H4 (cell line): ENCODE measurements at regions not wholly inside any gene's neighbourhood (a gene's known extent, or its start where the extent isn't known, plus 50 kb on each side); places are given as distances from the start of the nearest gene placed in this dataset.

Experiments used
- DNase-seq: peaks from one replicate; pipeline ENCODE4 v3.0.0-alpha.2; 2015; ENCODE audit warnings: low spot score

- DNase-seq, result no peak
Observed at GRCh38 chr3:104612218-104612617, 754.5 kb upstream of the ALCAM start.

GRCh38 chr3:104614564-104614963, 752.1 kb upstream of the ALCAM start:
- DNase-seq, result no peak

GRCh38 chr3:104628185-104628789, 738.4 kb upstream of the ALCAM start:
- peak; percentile 62 for DNase-seq

GRCh38 chr3:104629038-104629437, 737.7 kb upstream of the ALCAM start:
- peak; percentile 14 for DNase-seq

- DNase-seq, result no peak
Observed at GRCh38 chr3:104631254-104631653, 735.5 kb upstream of the ALCAM start.

DNA sequence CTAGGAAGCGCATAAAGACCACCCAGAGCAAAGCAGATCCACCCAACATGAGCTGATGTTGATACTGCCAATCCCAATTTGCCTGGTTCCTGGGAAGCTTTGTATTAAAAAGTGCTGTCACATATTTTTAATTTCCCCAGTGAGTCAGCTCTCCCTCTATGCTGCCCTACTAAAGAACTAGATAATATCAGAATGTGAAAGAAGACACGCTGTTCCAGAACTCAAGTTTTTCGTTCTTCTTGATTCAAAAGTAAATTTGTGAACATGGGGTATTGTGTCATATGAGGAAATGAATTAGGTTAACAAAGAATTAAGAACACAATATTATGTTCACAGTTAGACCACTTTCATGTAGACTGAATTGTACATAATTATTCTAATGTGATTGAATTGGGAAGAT, 734.2 kb upstream of the ALCAM start:
- DNase-seq, result no peak

DNA sequence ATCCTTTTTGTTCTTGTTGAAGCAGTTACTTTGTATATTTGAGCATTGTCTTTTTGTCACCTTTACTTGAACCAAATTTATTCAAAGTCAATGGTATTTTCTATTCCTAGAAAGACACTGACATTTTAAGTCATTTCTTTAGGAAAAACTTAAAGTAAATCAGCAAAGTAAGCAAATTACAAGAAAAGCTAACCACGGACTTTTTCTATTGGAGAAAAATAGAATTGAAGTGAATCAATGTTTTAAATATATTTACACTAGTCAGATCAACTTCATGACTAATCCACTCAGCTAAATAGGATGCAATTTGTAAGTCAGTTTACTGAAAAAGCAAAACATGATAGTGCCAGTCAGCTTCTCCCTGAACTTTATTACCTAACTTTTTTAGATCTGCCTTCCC, 733.8 kb upstream of the ALCAM start:
- DNase-seq, result no peak

DNA sequence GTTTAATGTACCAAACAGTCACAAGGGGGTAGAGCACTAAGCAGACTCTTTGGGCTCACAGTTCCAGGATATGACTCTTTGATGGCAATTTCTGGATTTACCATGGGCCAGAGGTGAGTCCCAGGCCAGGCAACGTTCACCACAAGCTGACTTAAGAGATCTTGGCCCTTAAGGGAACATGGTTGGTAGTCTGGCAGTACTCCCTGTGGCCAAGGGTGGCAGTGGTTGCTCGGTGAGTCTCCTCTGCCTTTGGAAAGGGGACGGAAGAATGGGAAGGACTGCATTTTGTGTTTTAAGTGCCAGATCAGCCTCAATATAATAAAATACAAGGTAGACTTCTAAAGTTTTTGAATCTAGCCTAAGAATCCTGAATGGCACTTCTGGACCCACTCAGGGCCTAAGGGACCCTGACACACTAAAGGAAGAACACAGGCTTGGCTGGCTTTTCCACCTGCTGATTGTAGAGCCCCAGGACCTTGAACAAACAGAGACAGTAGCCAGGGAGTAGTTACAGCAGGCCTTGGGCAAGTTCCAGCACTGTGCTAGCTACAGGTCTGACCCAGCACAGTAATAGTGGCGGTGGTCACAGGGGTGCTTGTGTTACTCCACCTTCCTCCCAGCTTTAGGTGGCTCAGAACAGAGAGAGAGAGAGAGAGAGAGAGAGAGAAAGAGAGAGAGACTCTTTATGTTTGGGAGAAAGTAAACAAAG, 730.7 kb upstream of the ALCAM start:
- peak; percentile 16 for DNase-seq

GRCh38 chr3:104642827-104643226, 723.9 kb upstream of the ALCAM start:
- DNase-seq, result no peak

DNA sequence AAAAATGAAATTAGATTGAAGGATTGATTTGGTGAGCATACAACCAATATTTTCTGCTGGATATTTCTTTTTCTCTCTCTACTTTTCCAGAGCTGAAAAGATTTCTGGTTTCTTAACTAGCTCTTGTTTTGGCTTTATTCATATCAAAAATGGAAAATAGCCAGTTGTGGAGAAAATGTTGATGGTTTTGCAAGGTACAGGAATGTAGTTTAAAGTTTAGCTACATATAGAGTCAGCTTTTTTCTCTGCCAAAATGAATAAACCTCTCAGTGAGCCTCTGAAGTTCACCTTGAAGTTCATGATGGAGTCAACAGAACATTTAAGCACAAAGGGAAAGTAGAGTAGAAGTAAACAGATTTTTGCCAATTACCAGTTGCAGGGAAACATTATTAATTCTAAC, 720.5 kb upstream of the ALCAM start:
- DNase-seq, result no peak

DNA sequence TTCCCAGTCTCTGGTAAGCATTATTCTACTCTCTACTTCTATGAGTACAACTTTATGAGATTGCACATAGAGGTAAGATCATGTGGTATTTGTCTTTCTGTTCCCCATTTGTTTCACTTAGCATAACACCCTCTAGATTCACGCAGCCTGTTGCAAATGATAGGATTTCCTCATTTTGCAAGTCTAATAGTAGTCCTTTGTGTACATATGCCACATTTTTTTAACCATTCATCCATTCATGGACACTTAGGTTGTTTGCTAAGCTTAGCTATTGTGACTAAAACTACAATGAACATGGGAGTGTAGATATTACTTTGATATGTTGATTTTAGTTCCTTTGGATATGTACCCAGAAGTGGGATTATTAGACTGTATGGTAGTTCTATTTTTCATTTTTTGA, 717.9 kb upstream of the ALCAM start:
- DNase-seq, result no peak

DNA sequence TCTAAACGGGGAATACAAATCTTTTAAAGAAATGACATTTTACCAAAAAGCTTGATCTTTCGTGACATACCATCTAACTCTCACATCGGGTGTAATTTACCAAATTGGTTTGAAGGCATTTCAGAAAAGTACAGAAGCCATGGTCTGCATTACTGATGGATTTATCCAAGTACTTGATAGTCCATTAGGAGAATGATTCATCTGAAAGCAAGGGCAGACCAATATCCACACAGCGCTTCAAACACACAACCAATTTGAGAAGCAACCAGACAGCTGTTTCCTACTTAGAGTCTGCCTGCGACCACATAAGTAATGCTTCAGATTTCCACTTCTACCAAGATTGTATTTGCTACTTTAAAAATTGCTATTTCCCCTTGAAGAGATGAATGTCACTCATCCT, 697.6 kb upstream of the ALCAM start:
- no peak for DNase-seq

DNA sequence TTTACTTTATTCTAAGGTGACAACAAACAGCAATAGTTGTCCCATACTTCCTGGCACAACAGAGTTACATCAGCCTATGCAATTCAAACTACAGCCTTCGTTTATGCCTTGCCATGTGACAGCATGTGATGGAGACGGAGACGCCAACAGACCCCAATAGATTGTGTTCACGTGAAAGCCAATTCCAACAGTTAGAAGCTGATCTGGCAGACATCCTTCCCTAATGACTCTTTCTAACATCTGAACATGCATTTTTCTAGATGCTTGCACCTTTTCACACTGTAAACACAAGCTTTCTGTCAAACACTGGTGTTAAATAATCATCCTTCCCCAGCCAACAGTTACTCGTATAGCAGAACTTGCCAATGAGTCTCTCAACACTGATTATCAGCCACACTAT, 694.4 kb upstream of the ALCAM start:
- DNase-seq, result no peak

GRCh38 chr3:104673981-104674380, 692.7 kb upstream of the ALCAM start:
- DNase-seq, result no peak

DNA sequence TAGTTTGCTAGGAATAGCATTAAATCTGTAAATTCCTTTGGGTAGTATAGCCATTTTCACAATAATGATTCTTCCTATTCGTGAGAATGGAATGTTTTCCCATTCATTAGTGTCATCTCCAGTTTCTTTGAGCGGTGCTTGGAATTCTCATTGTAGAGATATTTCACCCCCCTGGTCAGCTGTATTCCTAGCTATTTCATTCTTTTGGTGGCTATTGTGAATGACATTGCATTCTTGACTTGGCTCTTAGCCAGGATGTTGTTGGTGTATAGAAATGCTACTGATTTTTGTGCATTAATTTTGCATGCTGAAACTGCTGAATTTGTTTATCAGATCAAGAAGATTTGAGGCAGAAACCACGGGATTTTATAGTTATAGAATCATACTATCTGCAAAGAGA, 690.5 kb upstream of the ALCAM start:
- DNase-seq, result no peak

DNA sequence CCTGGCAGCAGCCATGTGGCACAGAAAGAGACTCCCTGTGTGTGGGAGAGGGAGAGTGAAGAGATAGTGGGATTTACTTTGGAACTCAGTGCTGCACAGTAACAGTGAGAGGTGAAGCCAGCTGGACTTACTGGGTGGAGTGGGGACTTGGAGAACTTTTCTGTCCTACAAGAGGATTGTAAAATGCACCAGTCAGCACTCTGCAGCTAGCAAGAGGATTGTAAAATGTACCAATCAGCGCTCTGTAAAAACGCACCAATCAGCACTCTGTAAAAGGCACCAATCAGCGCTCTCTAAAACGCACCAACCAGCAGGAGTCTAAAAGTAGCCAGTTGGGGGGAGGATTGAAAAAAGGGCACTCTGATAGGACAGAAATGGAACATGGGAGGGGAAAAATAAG, 688.8 kb upstream of the ALCAM start:
- no peak for DNase-seq

DNA sequence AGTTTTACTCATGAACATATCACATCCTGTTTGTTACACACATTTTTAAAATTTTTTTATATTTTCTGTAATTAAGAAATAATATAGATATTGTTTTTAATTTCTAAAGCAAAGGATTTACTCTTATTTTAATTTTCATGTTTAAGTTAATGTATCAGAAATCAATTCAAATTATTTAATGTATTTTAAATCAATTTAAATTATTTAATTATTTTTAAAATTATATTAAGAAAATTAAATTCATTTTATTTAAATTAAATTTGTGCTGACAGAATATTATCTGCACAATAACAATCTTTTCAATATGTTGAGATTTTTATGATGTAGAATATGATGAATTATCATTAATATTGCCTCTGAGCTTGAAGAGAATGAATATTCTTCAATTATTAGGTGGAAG, 681.2 kb upstream of the ALCAM start:
- no peak for DNase-seq

DNA sequence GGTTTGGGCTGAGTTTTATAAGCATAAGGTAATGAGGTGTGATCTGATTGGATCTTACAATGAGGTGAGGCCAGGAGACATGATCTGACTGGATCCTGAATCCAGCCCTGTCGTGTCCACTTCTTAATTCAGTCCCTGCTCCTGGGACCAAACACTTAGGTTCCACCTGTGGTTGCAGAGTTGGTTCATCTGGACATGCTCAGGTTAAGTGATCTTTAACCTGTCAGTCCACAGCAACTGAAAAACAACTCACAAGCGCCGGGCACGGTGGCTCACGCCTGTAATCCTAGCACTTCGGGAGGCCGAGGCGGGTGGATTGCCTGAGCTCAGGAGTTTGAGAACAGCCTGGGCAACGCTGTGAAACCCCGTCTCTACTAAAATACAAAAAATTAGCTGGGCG, 679.3 kb upstream of the ALCAM start:
- no peak for DNase-seq

GRCh38 chr3:104696470-104696869, 670.2 kb upstream of the ALCAM start:
- DNase-seq, result no peak

DNA sequence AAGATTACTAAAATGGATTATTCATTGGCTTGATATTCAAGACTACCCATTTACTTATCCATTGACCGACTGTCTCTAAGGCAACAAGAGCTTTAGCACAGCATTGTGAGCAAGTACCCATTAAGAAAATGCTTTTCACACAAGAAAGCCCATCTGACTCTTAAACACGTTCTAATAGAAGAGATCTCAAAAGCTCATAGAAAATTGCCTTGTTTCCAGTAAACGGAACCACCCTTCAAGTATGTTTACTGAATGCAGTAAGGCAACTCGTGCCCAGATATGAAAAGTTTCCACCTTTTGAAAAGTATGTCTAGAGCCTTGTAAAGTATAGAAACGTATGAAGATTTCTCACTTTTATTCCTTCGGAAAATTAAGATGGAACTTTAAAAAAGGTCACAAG, 655.3 kb upstream of the ALCAM start:
- no peak for DNase-seq

GRCh38 chr3:104715972-104716371, 650.7 kb upstream of the ALCAM start:
- no peak for DNase-seq

GRCh38 chr3:104717828-104718196, 648.9 kb upstream of the ALCAM start:
- DNase-seq, result no peak

GRCh38 chr3:104723000-104723399, 643.7 kb upstream of the ALCAM start:
- DNase-seq, result no peak

DNA sequence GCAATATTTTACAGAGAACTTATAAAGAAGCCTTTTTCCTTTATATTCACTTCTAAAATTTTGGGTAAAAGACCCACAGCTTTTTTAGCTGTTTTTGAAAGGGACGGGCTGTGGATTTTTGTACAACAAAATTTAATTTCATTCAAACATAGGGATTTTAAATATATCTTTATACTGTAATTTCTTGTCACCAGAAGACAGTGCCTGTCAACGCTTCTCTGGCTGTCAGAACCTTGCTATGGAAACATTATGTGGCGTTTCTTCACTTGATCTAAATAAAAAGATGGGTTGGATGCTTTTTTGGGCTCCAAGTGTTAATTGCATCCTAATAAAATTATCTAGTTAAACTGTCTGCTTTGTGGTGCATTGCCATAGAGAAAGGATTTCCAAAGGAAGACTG, 635.6 kb upstream of the ALCAM start:
- DNase-seq, result no peak
